ENCODE measurements at regions not wholly inside any gene's neighbourhood (a gene's known extent, or its start where the extent isn't known, plus 50 kb on each side); places are given as distances from the start of the nearest gene placed in this dataset.

DNA sequence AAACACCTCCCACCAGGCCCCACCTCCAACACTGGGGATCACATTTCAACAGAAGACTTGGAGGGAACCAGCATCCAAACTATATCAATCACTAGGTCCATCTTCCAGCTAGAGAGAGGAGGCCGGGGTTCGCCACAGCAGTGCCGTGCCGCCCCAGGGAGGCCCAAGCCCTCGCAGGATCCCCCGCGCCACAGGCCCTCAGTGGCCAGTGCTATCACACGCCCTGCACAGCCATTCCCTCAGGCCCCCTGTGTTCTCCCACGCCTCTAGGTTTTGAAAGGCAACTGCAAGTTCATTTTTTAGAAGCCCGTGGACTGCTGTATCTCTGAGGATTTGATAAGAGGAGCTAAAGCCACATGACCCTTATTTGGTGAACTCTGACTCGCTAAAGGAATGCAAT lies 136.4 kb downstream of the OAT start:
- ChIA-PET CTCF (no interaction called here), POLR2A (ENCODE audit: unreplicated experiment) (no interaction called here)
- Histone ChIP-seq H3K27me3 (ENCODE audit: control insufficient read depth, insufficient read depth, low read length) (no peaks in the 10 kb centered on the region), H3K23ac (ENCODE audit: low read depth, low read length) (no peak overlapping the region), H4K91ac (ENCODE audit: insufficient read depth, low read depth, low read length) (no peak overlapping the region), H3K9me3 (ENCODE audit: control insufficient read depth, insufficient read depth, low read length) (peaks cover 23% of the 10 kb centered on the region), H3K4me3 (ENCODE audit: insufficient read depth, low read depth, low read length) (no peak overlapping the region), H4K20me1 (ENCODE audit: insufficient read depth, low read length) (no peaks in the 10 kb centered on the region), H3K18ac (ENCODE audit: low read depth, low read length) (no peak overlapping the region), H3K9ac (ENCODE audit: low read depth, low read length) (no peak overlapping the region), H2BK5ac (ENCODE audit: low read depth, low read length, poor library complexity, severe bottlenecking) (no peak overlapping the region), H3K9me1 (ENCODE audit: insufficient read depth, low read length) (no peaks in the 10 kb centered on the region), H3K4ac (ENCODE audit: low read depth, low read length) (no peak overlapping the region), H2AK9ac (replicated peaks; ENCODE audit: low read depth, low read length, poor library complexity) (no peak overlapping the region), H3K4me2 (ENCODE audit: low read depth, low read length) (no peak overlapping the region), H4K8ac (ENCODE audit: low read depth in 2 of 2, low read length in 2 of 2) (no peak overlapping the region), H3K79me1 (ENCODE audit: low read depth in 1 of 2, low read length in 2 of 2) (no peaks in the 10 kb centered on the region), H2BK15ac (ENCODE audit: low read depth, low read length) (no peak overlapping the region), H3K56ac (ENCODE audit: extremely low read depth, insufficient read depth, low read length) (no peak overlapping the region), H2AK5ac (ENCODE audit: low read depth, low read length) (no peak overlapping the region), H4K5ac (ENCODE audit: low read depth, low read length) (no peak overlapping the region), H2AFZ (replicated peaks; ENCODE audit: low read length, poor library complexity) (no peak overlapping the region), H3K4me1 (ENCODE audit: control insufficient read depth, insufficient read depth, low read length) (no peaks in the 10 kb centered on the region), H2BK120ac (ENCODE audit: low read depth, low read length) (no peak overlapping the region), H3K14ac (replicated peaks; ENCODE audit: low read depth, low read length) (no peak overlapping the region), H3K36me3 (ENCODE audit: control insufficient read depth, insufficient read depth, low read length) (no peaks in the 10 kb centered on the region), H2BK20ac (ENCODE audit: low read depth, low read length) (no peak overlapping the region), H3K27ac (ENCODE audit: insufficient read depth, low read length) (no peak overlapping the region)
- BruUV-seq (replicated peaks), result no TSS peak
- TF ChIP-seq NFE2L2 (IDR thresholded peaks at IDR 0.05; ENCODE audit: low read depth, low read length) (no peak), CTCF (conservative IDR thresholded peaks at IDR 0.05; ENCODE audit: low read depth, low read length) (no peak), MAFK (IDR thresholded peaks at IDR 0.05; ENCODE audit: low read depth, low read length) (no peak), BHLHE40 (IDR thresholded peaks at IDR 0.05; ENCODE audit: low read depth, low read length) (no peak), RAD21 (IDR thresholded peaks at IDR 0.05; ENCODE audit: low read length) (no peak), MXI1 (IDR thresholded peaks at IDR 0.05; ENCODE audit: borderline replicate concordance, low read depth, low read length) (no peak), CHD1 (IDR thresholded peaks at IDR 0.05; ENCODE audit: low read depth, low read length) (no peak), SMC3 (IDR thresholded peaks at IDR 0.05; ENCODE audit: low read depth, low read length) (no peak), CEBPB (IDR thresholded peaks at IDR 0.05; ENCODE audit: low read depth, low read length) (no peak), RFX5 (IDR thresholded peaks at IDR 0.05; ENCODE audit: low read depth, low read length) (no peak), RCOR1 (IDR thresholded peaks at IDR 0.05; ENCODE audit: insufficient replicate concordance, low read length) (no peak), USF2 (IDR thresholded peaks at IDR 0.05; ENCODE audit: low read depth, low read length) (no peak), ELK1 (IDR thresholded peaks at IDR 0.05; ENCODE audit: borderline replicate concordance, low read depth, low read length) (no peak)
- no peak for ATAC-seq (ENCODE audit: low read depth)
- DNase-seq, result no peak
- dilution Hi-C loops (cut with HindIII; ENCODE audit: low sequenced_read_pairs, unreplicated experiment) (no loop called here), in situ Hi-C loops (cut with MboI; ENCODE audit: low sequenced_read_pairs) (no loop called here), intact Hi-C loops (cut with micrococcal nuclease) (no loop called here)
- WGBS, 2 experiments (ENCODE audit: extremely low coverage in 2 of 2, insufficient read length in 1 of 2), result 90% methylated on average over 4 of the region's 11 CpGs; no CpG with 5 or more reads in 1 of the 2 experiments
